GM10266 (cell line): ENCODE measurements at regions not wholly inside any gene's neighbourhood (a gene's known extent, or its start where the extent isn't known, plus 50 kb on each side); places are given as distances from the start of the nearest gene placed in this dataset.
"Not testable (repeated sequence)": the region's sequence is repeated elsewhere in the genome, so short reads cannot be mapped to it uniquely, and the experiment has no call there.

Source experiments
- DNase-seq: peaks from one replicate; pipeline ENCODE4 v3.0.0; 2012; ENCODE audit errors: extremely low spot score
- TF ChIP-seq, protein P1 (sequence below): IDR thresholded peaks from 2 replicates; pipeline ENCODE4 v1.5.1; 2012; ENCODE audit warnings: mild to moderate bottlenecking, low read depth; ENCODE audit not compliant: control insufficient read depth, insufficient read depth; ENCODE audit errors: missing control alignments

DNA sequence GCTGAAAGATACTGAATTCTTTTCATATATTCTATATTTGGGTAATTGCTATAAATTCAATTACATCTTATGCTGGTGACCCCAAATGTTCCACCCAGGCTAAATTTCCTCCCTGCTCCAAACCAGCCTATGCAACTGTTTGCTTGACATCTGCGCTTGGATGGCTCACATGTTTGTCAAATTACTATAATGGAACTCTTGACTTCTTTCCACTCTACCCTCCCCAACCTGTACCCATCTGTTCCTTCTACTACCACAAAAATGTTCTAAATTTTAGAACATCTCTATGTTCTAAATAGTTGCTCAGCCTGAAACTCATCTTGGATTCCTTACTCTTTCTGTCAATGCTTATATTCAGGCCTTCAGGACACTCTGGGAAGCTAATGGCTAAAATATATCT, 249.9 kb upstream of the SMIM30 start:
- TF ChIP-seq, protein P1, sequence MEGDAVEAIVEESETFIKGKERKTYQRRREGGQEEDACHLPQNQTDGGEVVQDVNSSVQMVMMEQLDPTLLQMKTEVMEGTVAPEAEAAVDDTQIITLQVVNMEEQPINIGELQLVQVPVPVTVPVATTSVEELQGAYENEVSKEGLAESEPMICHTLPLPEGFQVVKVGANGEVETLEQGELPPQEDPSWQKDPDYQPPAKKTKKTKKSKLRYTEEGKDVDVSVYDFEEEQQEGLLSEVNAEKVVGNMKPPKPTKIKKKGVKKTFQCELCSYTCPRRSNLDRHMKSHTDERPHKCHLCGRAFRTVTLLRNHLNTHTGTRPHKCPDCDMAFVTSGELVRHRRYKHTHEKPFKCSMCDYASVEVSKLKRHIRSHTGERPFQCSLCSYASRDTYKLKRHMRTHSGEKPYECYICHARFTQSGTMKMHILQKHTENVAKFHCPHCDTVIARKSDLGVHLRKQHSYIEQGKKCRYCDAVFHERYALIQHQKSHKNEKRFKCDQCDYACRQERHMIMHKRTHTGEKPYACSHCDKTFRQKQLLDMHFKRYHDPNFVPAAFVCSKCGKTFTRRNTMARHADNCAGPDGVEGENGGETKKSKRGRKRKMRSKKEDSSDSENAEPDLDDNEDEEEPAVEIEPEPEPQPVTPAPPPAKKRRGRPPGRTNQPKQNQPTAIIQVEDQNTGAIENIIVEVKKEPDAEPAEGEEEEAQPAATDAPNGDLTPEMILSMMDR = no peak
- no peak for DNase-seq

DNA sequence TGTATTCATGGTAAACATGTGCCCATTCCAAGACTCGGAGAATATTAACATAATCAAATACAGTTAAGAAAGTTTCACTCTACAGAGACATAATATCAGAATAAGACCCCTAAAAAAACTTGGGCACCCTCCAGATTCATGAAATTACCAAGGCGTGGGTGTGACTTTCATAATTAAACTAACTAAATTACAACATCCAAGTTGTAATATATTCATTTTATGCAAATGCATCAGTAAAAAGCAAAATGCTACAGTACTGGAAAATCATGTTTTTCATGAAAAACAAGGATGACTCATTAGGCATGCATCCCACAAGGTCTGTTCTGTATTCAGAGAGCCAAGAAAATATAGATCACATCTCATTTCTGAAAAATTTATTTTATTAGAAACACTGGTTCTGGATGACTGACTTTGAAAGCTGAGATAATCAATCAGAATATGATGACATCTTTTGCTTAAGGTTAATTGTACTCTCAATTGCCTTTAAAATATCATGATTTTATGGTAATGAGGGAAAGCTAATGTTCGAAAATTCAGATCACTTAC, 248.8 kb upstream of the SMIM30 start:
- TF ChIP-seq, protein P1 = no peak
- DNase-seq = no peak

DNA sequence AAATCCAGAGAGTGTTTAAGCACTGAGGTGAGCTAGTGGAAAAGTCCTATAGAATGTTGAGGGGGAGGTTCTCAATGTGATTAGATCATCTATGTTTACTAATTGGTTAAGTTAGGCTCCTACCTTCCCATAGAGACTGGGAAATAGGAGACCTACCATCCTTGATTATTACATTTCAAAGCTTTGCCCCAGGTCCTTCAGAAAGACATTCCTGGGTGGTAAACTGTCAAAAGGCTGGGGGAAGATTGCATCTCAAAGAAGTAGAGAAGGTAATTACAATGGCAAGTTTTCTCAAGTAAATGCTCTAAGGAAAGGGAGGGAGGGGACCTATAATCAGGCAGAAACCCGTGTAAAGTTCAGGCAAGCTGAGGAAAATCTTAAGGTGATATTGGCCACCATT, 247.8 kb upstream of the SMIM30 start:
- DNase-seq = no peak
- TF ChIP-seq, protein P1 = no peak

DNA sequence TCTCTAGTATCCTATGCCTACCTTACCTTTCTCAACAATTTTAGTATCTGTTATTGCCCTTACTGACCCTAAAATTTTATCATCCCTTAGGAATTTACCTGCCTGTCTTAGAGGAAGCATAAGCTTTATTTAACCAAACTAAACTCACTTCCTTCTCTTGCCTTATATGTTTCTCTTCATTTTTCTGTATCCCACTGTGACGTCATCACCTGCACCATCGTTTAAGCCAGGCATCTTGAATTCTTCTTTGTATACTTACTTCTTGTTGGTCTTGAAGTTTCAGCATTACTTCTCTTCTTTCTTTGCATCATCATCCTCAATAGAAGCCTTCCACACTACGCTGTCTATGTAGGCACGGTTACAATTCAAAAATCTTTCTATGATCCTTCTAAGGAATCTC, 231.0 kb upstream of the SMIM30 start:
- TF ChIP-seq, protein P1 = no peak
- DNase-seq = no peak

DNA sequence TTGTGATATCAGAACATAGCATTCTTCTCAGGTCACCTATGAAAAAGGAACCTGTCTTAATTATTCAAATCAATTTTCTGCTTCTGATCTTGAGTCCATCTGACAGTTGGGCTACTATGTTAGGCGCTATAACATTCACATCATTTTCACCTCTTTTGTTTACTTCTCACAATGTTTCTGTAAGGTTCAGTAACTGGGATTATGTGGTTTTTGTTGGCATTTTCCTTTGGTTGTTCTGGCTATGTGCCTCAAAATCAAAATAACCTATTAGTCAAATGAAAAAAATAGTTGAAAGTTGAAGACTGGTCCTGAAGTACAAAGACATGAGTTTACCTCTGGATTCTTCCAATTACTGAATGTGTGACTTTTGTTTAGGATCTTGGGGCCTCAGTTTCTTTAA, 221.3 kb upstream of the SMIM30 start:
- no peak for DNase-seq
- TF ChIP-seq, protein P1 = no peak

DNA sequence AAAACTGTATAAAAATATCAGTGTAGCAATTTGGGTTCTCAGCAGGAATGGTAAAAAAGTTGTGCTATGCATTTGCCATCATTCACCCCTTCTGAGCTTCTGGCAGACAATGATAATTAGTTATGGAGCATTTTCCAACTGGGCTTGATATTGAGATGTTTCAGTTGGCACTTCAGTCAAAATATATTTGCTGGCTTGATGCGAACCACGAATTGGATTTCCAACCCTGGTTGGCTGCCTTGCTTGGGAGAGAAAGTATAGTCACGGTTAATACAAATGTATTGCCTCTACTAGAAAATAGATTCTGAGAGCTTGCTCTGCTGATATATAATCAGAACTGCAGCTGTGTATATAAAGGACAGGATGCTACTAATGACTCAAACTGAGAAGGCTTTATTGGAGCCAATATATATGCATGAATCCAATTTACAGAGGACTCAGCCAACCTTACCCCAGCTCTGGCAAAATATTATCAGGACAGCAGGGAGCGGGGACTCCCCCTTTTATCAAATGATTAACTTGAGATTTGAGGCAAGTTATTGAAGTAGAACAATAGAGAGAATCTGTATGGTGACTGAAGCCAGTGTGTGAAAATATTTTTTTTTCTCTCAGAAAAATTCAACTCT, 219.8 kb upstream of the SMIM30 start:
- TF ChIP-seq, protein P1 = no peak
- no peak for DNase-seq

DNA sequence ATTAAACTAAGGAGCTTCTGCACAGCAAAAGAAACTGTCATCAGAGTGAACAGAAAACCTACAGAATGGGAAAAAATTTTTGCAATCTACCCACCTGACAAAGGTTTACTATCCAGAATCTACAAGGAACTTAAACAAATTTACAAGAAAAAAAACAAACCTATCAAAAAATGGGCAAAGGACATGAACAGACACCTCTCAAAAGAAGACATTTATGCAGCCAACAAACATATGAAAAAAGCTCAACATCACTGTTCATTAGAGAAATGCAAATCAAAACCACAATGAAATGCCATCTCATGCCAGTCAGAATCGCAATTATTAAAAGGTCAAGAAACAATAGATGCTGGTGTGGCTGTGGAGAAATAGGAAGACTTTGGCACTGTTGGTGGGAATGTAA, 218.5 kb upstream of the SMIM30 start:
- not testable (repeated sequence) for DNase-seq
